Nephron (organoid): ENCODE measurements at regions not wholly inside any gene's neighbourhood (a gene's known extent, or its start where the extent isn't known, plus 50 kb on each side); places are given as distances from the start of the nearest gene placed in this dataset.

ENCODE experiments used
- H3K27ac Mint-ChIP-seq, 3 experiments: 2 replicates each; pipeline ENCODE4 v1.8.0; 2020; ENCODE audit warnings: mixed read lengths in 3 of 3, mild to moderate bottlenecking in 2 of 3, moderate library complexity in 1 of 3
- H3K27me3 Mint-ChIP-seq: 2 replicates; pipeline ENCODE4 v1.8.0; 2021; ENCODE audit warnings: low read depth, mild to moderate bottlenecking, moderate library complexity, mixed read lengths
- H3K36me3 Mint-ChIP-seq: 2 replicates; pipeline ENCODE4 v1.8.0; 2020; ENCODE audit warnings: low read depth, mixed read lengths
- H3K4me1 Mint-ChIP-seq: 2 replicates; pipeline ENCODE4 v1.8.0; 2020; ENCODE audit warnings: mixed read lengths
- H3K4me3 Mint-ChIP-seq, 3 experiments: 2 replicates each; pipeline ENCODE4 v1.8.0; 2020; ENCODE audit warnings: mild to moderate bottlenecking in 3 of 3, mixed read lengths in 3 of 3, moderate library complexity in 2 of 3
- H3K9me3 Mint-ChIP-seq: 2 replicates; pipeline ENCODE4 v1.8.0; 2020; ENCODE audit warnings: mixed read lengths
- TF ChIP-seq, protein P1 (sequence below), 3 experiments: fragments of 200-600 bp; sonication (generic); IDR thresholded peaks; one replicate each; pipeline ENCODE4 v1.5.0; 2021; ENCODE audit warnings: antibody characterized with exemption in 3 of 3; ENCODE audit not compliant: unreplicated experiment in 3 of 3

DNA sequence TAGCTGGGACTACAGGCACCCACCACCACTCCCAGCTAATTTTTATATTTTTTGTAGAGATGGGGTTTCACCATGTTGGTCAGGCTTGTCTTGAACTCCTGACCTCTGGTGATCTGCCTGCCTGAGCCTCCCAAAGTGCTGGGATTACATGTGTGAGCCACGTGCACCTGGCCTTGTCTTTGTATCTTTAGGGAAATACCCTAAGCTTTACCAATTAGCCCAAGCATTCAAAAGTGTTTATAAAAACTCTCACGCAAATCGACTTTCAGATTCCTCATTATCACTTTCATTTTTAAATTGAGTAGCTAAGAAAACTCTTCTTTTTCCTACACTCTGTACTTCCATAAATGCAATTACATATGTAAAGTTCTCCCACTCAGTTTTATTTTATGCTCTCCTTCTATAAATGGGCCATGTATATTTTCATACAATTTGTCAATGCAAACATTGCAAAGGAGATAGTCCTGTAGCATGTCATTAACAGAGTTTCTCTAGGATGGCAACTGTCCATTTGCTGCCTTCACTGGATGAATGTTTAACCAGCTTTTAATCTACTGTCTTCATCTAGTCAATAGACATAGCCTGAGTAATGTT lies 326.2 kb upstream of the LRATD1 start:
- TF ChIP-seq, protein P1, sequence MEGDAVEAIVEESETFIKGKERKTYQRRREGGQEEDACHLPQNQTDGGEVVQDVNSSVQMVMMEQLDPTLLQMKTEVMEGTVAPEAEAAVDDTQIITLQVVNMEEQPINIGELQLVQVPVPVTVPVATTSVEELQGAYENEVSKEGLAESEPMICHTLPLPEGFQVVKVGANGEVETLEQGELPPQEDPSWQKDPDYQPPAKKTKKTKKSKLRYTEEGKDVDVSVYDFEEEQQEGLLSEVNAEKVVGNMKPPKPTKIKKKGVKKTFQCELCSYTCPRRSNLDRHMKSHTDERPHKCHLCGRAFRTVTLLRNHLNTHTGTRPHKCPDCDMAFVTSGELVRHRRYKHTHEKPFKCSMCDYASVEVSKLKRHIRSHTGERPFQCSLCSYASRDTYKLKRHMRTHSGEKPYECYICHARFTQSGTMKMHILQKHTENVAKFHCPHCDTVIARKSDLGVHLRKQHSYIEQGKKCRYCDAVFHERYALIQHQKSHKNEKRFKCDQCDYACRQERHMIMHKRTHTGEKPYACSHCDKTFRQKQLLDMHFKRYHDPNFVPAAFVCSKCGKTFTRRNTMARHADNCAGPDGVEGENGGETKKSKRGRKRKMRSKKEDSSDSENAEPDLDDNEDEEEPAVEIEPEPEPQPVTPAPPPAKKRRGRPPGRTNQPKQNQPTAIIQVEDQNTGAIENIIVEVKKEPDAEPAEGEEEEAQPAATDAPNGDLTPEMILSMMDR (IDR thresholded peaks at IDR 0.05; ENCODE audit: unreplicated experiment in 3 of 3): no peak
- no peaks in the 10 kb centered on the region for H3K36me3 Mint-ChIP-seq
- H3K4me1 Mint-ChIP-seq: no peaks in the 10 kb centered on the region
- H3K27ac Mint-ChIP-seq: no peak overlapping the region
- H3K27me3 Mint-ChIP-seq: peaks cover 3% of the 10 kb centered on the region
- H3K4me3 Mint-ChIP-seq: no peak overlapping the region
- H3K9me3 Mint-ChIP-seq: no peaks in the 10 kb centered on the region

DNA sequence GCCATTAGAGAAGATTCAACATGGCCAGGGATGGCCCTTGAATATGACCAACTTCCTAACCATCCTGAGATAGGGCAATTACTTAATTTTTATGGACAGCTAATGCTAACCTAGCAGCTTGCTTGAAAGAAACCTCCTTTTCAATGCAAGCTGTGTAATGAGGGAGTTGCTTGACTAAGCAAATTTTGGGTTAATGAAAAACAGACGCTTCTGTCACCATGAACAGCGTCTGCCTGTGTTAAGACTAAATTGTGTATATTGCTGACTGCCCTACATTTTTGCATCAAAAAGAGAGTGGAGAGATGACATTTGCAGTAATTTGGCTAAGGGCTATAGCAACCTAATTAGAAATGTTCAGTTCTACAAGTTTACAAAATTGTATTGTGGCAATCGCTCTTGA lies 319.2 kb upstream of the LRATD1 start:
- Mint-ChIP-seq H3K27ac (no peak overlapping the region), H3K9me3 (no peaks in the 10 kb centered on the region), H3K27me3 (peaks cover 3% of the 10 kb centered on the region), H3K36me3 (no peaks in the 10 kb centered on the region), H3K4me3 (no peak overlapping the region), H3K4me1 (no peaks in the 10 kb centered on the region)
- TF ChIP-seq, protein P1 (IDR thresholded peaks at IDR 0.05; ENCODE audit: unreplicated experiment in 3 of 3): no peak

DNA sequence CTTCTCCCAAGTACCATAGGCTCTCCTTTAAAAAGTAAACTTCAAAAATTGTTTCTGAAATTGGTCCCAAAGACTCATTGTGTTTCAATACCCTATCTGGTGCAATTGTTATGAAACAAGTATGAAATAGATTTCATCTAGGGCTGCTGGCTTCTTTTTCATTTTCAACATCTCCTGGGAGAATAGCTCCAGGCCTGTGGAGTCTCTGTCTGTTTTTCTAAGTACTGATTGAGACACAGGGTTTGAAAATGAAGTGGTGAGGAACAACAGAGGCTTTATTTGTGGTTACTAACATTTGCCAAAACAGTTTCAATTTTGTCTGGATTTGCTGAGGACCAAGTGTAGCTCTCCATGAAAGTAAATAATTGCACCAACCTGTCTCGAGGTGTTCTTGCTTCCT lies 315.9 kb upstream of the LRATD1 start:
- TF ChIP-seq, protein P1 (IDR thresholded peaks at IDR 0.05; ENCODE audit: unreplicated experiment in 3 of 3): no peak
- H3K4me1 Mint-ChIP-seq: no peaks in the 10 kb centered on the region
- no peaks in the 10 kb centered on the region for H3K36me3 Mint-ChIP-seq
- H3K4me3 Mint-ChIP-seq: no peak overlapping the region
- no peaks in the 10 kb centered on the region for H3K27me3 Mint-ChIP-seq
- no peak overlapping the region for H3K27ac Mint-ChIP-seq
- H3K9me3 Mint-ChIP-seq: no peaks in the 10 kb centered on the region

DNA sequence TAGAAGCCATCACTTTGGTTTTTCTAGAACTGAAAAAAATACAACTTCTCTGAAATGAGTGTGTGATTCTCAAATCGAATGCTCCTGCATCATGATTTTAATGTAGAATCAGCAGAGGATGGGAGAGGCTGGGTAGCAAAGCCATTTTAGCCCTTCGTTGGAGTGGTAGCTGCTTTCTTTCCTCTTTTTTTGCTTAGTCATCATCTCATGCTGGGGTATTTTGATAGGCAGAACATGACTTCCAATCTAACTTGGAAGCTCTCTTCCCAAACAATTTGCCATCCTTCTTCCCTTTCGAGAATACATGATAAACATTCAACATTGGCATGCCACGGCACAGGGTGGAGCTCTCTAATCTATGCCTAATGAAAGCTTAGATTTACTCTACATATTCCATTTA lies 311.2 kb upstream of the LRATD1 start:
- no peaks in the 10 kb centered on the region for H3K9me3 Mint-ChIP-seq
- no peaks in the 10 kb centered on the region for H3K36me3 Mint-ChIP-seq
- no peak overlapping the region for H3K27ac Mint-ChIP-seq
- no peak overlapping the region for H3K4me3 Mint-ChIP-seq
- peaks cover 7% of the 10 kb centered on the region for H3K4me1 Mint-ChIP-seq
- no peaks in the 10 kb centered on the region for H3K27me3 Mint-ChIP-seq
- TF ChIP-seq, protein P1 (IDR thresholded peaks at IDR 0.05; ENCODE audit: unreplicated experiment in 3 of 3): no peak

DNA sequence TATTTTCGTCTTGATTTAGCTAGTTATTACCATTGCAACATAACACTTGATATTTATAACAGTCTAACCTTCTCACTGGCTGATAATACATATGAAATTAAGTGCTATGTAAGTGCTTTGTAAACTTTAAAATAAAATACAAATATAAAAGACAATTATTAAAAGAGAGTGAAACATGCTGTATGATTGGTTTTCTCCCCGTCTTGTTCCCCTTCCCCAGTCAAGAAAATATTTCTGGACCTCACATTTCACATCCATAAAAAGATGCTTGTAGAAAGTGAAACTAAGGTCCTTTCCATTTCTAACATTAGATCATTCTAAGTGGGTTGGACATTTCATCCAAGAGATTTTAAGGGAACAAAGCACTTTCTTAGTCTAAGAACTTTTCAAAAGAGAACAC lies 310.2 kb upstream of the LRATD1 start:
- Mint-ChIP-seq H3K27ac (no peak overlapping the region), H3K27me3 (no peaks in the 10 kb centered on the region), H3K36me3 (no peaks in the 10 kb centered on the region), H3K4me3 (no peak overlapping the region), H3K4me1 (peaks cover 7% of the 10 kb centered on the region), H3K9me3 (no peaks in the 10 kb centered on the region)
- TF ChIP-seq, protein P1 (IDR thresholded peaks at IDR 0.05; ENCODE audit: unreplicated experiment in 3 of 3): no peak

DNA sequence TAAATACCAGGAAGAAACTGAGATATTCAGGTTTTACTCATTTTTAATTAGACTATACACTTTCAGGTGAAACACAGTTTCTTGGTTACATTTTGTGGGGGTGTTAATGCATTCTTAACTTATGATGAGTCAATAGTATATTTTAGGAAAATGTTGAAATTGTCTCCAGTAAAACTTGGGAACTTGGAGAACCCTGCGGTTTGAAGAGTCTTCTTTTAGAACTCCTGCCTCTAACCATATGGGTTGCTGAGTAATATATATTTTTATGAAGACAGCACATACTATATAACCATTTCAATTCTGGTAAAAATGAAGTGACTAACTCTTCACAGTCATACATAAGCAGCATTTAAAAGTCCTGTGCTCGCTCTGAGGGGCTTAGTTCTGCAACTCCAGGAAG lies 308.2 kb upstream of the LRATD1 start:
- no peak overlapping the region for H3K4me3 Mint-ChIP-seq
- H3K36me3 Mint-ChIP-seq: no peaks in the 10 kb centered on the region
- no peak overlapping the region for H3K27ac Mint-ChIP-seq
- no peaks in the 10 kb centered on the region for H3K9me3 Mint-ChIP-seq
- no peaks in the 10 kb centered on the region for H3K27me3 Mint-ChIP-seq
- TF ChIP-seq, protein P1 (IDR thresholded peaks at IDR 0.05; ENCODE audit: unreplicated experiment in 3 of 3): no peak
- peaks cover 7% of the 10 kb centered on the region for H3K4me1 Mint-ChIP-seq
